RWPE2 (cell line): ENCODE measurements at regions not wholly inside any gene's neighbourhood (a gene's known extent, or its start where the extent isn't known, plus 50 kb on each side); places are given as distances from the start of the nearest gene placed in this dataset.

Experiments
- ATAC-seq: fragments of 200-7000 bp; cut with Tn5 transposase; 3 replicates; pipeline ENCODE4 v1.9.1; 2021; ENCODE audit warnings: low read depth
- DNase-seq: peaks from one replicate; pipeline ENCODE4 v3.0.0-alpha.2; 2020; ENCODE audit warnings: low spot score
- H3K27ac ChIP-seq: fragments of 450-650 bp; 2 replicates; pipeline ENCODE4 v1.5.1; 2017; ENCODE audit warnings: mild to moderate bottlenecking; ENCODE audit not compliant: poor library complexity, severe bottlenecking
- H3K27me3 ChIP-seq: fragments of 250-450 bp; sonication (Bioruptor Pico); 2 replicates; pipeline ENCODE4 v1.5.1; 2021; ENCODE audit warnings: mild to moderate bottlenecking, moderate library complexity; ENCODE audit not compliant: insufficient read depth, poor library complexity, severe bottlenecking
- H3K36me3 ChIP-seq: fragments of 250-450 bp; sonication (Bioruptor Pico); 2 replicates; pipeline ENCODE4 v1.5.1; 2020; ENCODE audit warnings: low read depth, mild to moderate bottlenecking, moderate library complexity
- H3K4me1 ChIP-seq: fragments of 250-450 bp; sonication (Bioruptor Pico); 2 replicates; pipeline ENCODE4 v1.5.1; 2021; ENCODE audit warnings: mild to moderate bottlenecking, moderate library complexity; ENCODE audit not compliant: insufficient read depth, poor library complexity, severe bottlenecking
- H3K4me3 ChIP-seq: fragments of 250-450 bp; sonication (Bioruptor Pico); 2 replicates; pipeline ENCODE4 v1.5.1; 2021; ENCODE audit warnings: mild to moderate bottlenecking, moderate library complexity; ENCODE audit not compliant: severe bottlenecking
- H3K9me3 ChIP-seq: fragments of 250-450 bp; sonication (Bioruptor Pico); 2 replicates; pipeline ENCODE4 v1.5.1; 2021; ENCODE audit warnings: mild to moderate bottlenecking, moderate library complexity; ENCODE audit not compliant: severe bottlenecking
- TF ChIP-seq, protein P1 (sequence below): fragments of 450-650 bp; IDR thresholded peaks from one replicate; pipeline ENCODE4 v1.5.1; 2017; ENCODE audit warnings: mild to moderate bottlenecking, moderate library complexity; ENCODE audit not compliant: poor library complexity, severe bottlenecking

DNA sequence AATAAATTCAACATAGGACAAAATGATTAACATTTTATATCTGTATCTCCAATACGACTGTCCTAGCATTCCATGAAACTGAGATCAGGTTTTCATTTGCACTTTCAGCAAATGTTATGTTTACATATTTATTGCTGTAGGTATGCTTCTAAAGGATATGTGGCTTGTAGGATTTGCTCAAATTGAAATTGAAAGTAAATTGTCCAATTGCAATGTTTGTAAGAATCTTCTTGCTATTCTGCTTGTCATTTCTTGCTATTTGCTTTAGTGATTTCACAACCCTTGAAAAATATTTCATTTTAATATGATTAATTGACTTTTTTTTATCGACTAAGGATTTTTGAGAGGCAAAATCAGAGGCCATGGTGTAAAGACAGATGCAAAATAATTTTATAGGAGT is 904.2 kb upstream of the RAG2 start:
- TF ChIP-seq, protein P1, sequence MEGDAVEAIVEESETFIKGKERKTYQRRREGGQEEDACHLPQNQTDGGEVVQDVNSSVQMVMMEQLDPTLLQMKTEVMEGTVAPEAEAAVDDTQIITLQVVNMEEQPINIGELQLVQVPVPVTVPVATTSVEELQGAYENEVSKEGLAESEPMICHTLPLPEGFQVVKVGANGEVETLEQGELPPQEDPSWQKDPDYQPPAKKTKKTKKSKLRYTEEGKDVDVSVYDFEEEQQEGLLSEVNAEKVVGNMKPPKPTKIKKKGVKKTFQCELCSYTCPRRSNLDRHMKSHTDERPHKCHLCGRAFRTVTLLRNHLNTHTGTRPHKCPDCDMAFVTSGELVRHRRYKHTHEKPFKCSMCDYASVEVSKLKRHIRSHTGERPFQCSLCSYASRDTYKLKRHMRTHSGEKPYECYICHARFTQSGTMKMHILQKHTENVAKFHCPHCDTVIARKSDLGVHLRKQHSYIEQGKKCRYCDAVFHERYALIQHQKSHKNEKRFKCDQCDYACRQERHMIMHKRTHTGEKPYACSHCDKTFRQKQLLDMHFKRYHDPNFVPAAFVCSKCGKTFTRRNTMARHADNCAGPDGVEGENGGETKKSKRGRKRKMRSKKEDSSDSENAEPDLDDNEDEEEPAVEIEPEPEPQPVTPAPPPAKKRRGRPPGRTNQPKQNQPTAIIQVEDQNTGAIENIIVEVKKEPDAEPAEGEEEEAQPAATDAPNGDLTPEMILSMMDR = no peak
- no peak overlapping the region for H3K4me3 ChIP-seq
- no peaks in the 10 kb centered on the region for H3K36me3 ChIP-seq
- H3K27ac ChIP-seq = no peak overlapping the region
- DNase-seq (no peak), ATAC-seq (no peak)
- no peaks in the 10 kb centered on the region for H3K27me3 ChIP-seq
- peaks cover 53% of the 10 kb centered on the region for H3K4me1 ChIP-seq
- no peaks in the 10 kb centered on the region for H3K9me3 ChIP-seq

DNA sequence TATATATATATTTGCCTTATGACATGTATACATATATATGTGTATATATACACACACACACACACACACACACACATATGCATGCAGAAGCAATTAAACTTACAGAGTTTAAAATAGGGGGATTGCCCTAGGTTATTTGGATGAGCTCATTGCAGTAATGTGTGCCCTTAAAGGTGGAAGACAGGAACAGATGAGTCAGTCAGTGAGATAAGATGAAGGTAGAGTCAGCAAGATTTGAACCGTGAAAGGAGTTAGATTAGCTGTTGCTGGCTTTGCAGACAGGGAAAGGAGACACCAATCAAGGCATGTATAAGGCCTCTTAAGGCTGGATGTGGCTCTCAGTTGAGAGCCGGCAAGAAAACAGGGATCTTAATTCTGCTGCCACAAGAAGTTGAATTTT is 902.4 kb upstream of the RAG2 start:
- no peaks in the 10 kb centered on the region for H3K36me3 ChIP-seq
- peak; percentile 20; the same call in 2 of the 3 replicates for ATAC-seq
- H3K4me1 ChIP-seq = peaks cover 59% of the 10 kb centered on the region
- TF ChIP-seq, protein P1 = no peak
- no peak overlapping the region for H3K4me3 ChIP-seq
- DNase-seq = no peak
- H3K27ac ChIP-seq = peak overlapping the region; percentile 7
- no peaks in the 10 kb centered on the region for H3K9me3 ChIP-seq
- H3K27me3 ChIP-seq = no peaks in the 10 kb centered on the region

DNA sequence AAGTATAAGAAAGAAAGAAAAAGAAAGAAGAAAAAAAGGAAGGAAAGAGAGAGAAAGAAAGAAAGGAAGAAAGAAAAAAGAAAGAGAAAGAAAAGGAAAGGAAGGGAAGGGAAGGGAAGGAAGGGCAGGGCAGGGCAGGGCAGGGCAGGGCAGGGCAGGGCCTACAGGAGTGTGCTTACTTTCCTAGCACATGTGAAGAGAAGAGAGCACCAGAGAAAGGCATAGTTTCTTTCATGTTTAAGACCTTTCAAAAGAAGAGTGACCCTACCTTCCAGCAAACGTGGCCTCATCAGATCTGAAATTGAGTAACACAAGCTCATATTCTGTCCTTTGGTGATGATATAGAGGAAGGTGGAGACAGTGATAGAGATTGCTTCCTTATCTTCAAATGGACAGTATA is 899.3 kb upstream of the RAG2 start:
- TF ChIP-seq, protein P1 = no peak
- ATAC-seq = no peak
- H3K9me3 ChIP-seq = no peaks in the 10 kb centered on the region

DNA sequence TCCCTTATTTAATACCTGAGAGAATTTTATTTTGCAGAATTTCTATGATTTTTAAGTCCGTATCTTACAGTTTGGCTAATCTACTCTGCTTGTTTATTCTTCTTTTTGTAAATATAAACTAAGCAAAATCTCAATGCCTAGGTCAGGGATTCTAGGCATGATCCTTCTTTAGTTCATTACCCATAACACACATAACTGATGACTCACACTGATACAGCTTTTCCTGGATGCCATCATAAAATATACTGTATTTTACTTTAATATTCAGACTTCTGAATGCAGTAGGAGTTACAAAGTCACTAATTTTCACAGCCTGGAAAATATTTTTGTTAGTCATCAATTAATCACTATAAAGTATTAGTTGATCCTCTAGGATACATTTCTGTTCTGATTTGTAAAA is 898.2 kb upstream of the RAG2 start:
- Histone ChIP-seq H3K27me3 (no peaks in the 10 kb centered on the region), H3K4me3 (no peak overlapping the region), H3K36me3 (no peaks in the 10 kb centered on the region), H3K4me1 (peaks cover 31% of the 10 kb centered on the region), H3K27ac (peak overlapping the region; percentile 37), H3K9me3 (no peaks in the 10 kb centered on the region)
- ATAC-seq (0 out of 3 replicates have a peak, but pooled peaks have one; percentile 36), DNase-seq (no peak)
- TF ChIP-seq, protein P1 = no peak

More for the DNA sequence above, 899.3 kb upstream of the RAG2 start:
- Histone ChIP-seq H3K27me3 (no peaks in the 10 kb centered on the region), H3K36me3 (no peaks in the 10 kb centered on the region), H3K4me1 (peaks cover 35% of the 10 kb centered on the region), H3K4me3 (no peak overlapping the region), H3K27ac (peak overlapping the region; percentile 37)
- DNase-seq = no peak

DNA sequence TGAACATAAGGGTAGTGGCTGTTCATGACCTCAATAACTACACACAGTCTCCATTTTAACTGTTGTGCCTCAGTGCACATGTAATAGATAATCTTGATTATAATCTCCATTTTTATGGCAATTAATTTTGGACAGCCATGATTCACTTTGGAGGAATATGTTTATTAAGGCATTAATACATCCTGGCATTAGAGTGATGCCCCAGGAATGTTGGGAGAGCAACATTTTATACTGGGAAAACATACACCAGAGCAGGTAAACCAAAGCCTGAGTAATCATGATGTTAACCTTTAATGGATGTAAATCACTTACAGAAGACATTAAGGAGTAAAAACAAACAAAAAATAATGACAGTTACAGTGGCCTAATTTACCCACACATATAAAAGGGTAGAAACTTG is 886.3 kb upstream of the RAG2 start:
- Histone ChIP-seq H3K27ac (no peak overlapping the region), H3K4me3 (no peak overlapping the region), H3K36me3 (no peaks in the 10 kb centered on the region), H3K4me1 (no peaks in the 10 kb centered on the region), H3K27me3 (no peaks in the 10 kb centered on the region), H3K9me3 (no peaks in the 10 kb centered on the region)
- TF ChIP-seq, protein P1 = no peak
- no peak for DNase-seq
- ATAC-seq = no peak
